GM21723 (cell line): ENCODE measurements at regions not wholly inside any gene's neighbourhood (a gene's known extent, or its start where the extent isn't known, plus 50 kb on each side); places are given as distances from the start of the nearest gene placed in this dataset.
"Not testable (repeated sequence)": the region's sequence is repeated elsewhere in the genome, so short reads cannot be mapped to it uniquely, and the experiment has no call there.

ENCODE experiments used
- ATAC-seq: cut with Tn5 transposase; IDR thresholded peaks from one replicate; pipeline ENCODE4 v1.9.1; 2021; ENCODE audit warnings: mild to moderate bottlenecking, moderate library complexity; ENCODE audit not compliant: unreplicated experiment

DNA sequence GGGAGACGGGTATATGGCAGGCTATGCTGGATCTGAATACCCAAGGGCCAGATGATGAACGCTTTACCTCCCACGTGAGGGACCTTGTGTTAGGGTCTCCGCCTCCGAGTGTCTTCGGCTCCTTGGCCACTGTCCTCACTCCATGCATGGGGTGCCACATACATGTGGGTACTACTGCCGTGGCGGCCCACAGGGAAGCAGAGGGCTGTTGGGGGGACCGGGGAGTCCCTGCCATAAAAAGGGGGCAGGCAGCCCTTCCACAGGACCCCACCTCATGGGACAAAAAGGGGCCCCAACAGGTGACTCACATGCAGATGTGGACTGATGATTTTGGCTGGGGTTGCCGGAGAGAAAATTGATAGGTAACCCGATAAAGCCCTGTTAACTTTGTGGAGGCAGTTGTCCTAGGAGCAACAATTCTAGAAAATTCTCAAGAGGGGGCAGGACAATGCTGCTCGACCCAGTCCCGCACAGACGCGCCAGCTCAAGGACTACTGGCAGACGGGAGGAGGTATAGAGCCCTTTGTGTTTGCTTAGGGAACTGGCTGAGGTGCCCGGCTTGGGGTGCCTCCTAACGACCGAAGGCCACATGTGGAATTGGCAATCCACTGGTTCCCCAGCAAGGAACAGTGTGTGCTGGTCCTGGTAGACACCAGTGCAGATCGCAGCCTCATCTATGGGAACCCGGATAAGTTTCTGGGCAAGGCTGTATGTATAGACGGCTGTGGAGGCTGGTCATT, 695.7 kb upstream of the AGA start:
- no peak for ATAC-seq

DNA sequence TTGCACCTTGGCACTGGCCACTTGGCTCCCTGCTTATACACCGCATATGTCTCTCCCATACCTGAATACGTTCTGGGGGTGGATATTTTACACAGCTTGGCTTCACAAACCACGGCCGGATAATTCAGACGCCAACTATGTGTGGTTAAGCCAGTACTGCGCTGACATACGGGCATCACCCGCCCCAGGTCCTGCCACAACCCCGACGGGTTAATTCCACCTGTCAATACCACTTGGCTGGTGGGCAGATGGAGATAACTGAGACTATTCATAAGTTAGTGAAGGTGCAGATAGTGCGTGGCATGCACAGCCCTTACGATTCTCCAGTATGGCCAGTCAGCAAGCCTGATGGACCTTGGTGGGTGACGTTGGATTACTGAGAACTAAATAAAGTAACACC, 696.3 kb upstream of the AGA start:
- ATAC-seq: no peak

DNA sequence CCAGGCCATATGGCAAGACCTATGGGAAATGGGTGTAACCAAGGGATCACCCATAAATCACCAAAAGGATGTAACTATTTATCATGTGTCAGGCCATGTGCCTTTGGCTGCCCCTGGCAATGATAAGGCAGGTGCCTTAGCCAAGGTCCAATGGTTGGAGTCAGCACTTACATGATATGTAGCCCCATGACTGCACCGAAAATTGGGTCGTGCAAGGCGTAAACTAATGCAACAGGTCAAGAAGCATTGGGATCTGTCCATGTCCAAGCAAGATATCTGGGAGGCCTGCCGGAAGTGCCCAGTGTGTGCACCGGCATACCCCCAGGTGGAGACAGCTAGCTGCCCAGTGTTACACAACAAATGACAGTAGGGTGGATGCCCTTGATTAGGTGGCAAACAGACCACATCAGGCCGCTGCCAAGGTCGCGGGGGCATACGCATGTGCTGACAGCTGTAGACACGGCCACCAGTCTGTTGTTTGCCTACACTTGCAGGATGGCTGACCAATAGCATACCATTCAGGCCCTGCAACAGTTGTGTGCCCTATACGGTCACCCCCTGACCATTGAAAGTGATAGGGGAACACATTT, 698.2 kb upstream of the AGA start:
- no peak for ATAC-seq

DNA sequence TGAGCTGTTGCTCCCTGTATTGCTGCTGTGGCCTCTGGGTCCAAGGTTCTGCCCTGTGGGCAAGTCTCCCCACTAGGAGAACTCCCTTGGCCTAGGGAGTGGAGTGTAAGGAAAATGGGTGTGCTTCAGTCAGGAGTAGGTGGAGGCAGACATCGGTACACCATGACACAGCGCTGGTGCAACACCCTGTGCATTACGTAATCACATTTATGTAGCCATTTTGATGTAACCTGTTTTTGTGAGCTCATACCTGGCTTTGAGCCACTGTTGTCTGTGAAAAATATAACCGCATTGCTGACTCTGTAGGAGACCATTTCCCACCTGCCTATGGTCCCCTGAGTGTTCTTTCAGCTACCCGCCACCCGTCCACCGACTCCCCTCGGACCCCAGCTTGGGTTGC, 700.5 kb upstream of the AGA start:
- no peak for ATAC-seq

DNA sequence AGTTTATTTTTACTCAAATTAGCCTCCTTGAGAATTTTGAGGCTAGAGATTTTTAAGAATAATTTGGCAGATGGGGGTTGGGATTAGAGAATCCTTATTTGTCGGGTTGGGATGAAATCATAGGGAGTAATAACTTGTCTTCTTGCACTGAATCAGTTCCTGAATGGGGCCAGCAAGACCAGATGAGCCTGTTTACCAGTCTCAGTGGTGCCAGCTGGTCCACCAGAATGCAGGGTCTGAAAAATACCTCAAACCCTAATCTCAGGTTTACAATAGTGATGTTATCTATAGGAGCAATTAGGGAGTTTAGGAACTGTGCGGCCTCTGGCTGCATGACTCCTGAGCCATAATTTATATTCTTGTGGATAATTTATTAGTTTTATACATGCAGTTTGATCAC, 705.9 kb upstream of the AGA start:
- no peak for ATAC-seq

DNA sequence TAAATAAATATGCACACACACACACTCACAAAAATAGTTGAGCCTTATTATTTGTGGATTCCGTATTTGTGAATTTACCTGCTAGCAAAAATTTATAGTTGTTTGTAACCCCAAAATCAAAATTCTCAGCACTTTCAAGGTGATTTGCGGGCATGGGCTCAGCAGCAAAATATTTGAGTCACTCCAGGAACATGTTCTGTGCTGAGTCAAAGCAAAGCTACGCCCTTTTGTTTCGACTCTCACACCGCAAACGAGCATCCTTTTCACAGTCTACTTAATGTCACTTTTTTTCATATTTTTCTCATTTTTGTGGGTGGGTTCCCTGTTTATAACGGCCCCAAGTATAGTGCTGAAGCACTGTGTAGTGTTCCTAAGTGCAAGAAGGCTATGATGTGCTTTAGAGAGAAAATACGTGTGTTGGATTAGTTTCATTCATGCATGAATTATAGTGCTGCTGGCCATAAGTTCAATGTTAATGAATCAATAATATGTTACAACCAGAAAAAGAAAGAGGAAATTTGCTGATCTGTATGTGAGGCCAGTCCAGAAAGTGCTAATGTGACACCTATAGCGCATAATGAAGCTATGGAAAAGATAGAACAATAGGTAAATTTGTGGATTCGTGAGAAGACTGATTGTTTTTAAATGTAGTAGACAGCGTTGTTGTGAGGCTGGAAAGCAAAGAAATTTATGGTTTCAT, 723.2 kb upstream of the AGA start:
- no peak for ATAC-seq

DNA sequence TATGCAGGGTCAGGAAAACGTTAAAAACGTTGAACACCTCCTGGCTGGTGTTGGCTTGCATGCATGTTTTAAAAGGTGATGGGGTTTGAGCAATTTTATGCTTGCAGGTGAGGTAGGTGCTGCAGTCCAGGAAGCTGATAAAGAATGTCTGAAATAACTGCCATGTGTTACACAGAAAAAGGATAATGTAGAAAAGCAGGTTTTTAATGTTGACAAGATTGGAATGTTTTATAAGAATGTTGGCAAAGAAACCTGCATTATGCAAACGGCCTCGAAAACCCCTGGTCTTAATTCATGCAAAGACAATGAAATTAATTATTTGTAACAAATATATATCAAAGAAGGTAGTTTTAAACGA, 723.7 kb upstream of the AGA start:
- no peak for ATAC-seq

DNA sequence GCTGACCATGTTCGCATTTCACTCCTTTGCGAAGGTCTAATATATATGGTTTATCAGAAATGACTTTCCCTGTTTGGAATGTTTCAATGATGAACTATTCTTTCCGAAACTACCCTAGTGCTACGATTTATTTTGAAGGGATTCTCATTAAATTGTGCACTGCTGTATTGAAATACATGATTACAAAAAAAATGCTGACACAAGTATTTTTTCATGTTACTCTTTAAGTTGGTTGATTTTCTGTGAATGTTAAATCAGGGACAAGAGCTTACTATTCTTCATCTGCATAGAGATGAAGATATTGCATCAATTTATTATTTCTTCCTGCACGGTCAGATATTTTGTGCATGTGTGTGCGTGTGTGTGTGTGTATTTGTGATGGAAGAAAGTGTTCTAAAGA, 731.5 kb upstream of the AGA start:
- no peak for ATAC-seq

DNA sequence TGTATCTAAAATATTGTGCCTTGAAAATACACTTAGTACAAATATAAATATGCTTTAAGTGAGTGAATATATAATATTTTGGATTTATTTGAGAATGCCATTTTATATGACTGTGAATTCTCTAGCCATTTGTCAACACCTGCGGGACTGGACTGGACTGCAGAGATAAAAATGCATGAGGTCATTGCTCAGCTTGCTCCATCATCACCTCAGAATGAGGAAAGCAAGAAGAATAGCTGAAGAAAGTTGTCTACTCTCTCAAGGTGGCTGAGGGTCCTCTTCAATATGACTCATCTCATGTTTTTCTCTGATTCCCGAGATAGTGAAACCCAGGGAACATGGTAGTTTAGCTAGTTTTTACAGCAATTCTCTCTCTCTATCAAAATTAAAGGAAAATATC, 732.5 kb upstream of the AGA start:
- ATAC-seq: no peak

DNA sequence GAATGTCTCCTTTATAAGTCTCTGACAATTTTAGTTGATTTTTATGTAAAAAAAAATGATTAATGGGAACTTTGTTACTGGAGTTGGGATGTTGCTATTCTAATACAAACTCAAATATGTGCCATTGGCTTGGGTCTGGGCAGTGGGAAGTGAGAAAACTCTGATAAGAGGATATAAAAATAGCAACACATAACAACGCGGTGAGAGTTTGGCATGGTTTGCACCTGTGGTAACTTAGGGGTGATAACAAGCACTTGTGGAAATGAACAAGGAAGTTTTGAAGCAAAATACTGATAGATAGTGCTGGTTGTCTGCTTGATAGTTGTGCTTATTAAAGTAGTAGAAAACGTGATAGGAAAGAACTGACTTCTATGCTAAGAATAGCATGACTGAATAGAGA, 743.3 kb upstream of the AGA start:
- no peak for ATAC-seq

DNA sequence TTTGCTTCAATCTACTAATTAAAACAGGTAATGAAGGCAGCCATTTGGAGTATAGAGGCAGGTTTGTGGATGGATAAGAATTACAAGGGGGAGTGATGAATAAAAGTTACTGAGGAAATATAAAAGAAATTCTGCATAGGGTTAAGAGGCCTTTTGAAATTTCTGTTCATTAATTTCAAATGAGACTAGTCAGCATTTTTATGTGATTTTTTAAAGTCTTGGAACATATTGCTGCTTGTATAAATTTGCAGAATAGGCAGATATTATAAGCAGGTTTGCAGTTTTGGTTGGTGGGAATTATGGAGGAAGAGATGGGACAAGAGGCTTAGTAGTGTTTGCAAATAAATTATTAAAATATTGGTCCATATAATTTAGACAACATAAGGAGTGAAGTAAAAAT, 750.4 kb upstream of the AGA start:
- no peak for ATAC-seq

DNA sequence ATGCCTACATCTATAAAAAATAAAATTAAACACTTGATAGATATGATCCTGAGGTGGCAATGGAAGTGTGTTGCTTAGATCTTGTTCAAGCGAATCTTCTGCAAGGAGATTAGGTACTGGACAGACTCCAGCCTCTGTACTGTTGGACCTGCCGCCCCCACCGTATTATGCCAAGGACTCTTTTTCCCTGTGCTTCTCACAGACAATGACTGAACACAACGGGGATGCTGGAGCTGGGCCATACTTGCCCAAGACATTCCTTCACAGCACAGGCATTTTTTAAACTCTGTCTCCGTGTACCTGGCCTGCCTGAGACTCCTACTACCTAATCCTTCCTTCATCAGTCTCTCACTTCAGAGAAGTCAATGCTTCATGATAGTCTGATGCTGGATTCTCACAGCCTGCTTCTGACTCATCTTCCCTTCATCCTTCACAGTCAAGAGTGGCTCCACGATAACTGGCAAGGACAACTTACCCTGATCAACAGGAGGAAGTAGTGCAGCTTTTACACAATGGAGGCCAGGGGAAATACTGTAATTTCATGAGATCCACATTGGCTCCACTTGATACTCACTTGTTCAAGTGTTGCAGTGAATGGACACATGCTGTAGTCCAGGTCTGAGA, 754.6 kb upstream of the AGA start:
- no peak for ATAC-seq

DNA sequence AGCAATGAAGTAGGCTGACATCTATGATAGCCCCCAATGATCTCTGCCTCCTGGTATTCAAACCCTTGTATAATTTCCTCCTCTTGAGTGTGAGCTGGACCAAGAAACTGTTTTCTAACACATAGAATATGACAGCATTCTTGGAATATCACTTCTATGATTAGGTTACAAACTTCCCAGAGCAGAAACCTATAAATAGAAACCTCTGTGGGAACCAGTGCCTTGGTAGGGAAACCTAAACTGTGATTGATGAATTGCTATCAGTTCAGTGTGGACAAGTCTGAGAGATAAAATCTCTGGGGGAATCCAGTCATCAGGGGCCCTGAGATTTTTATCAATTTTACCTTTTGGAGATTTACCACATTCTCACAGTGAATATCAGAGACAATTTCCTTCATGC, 756.5 kb upstream of the AGA start:
- no peak for ATAC-seq

DNA sequence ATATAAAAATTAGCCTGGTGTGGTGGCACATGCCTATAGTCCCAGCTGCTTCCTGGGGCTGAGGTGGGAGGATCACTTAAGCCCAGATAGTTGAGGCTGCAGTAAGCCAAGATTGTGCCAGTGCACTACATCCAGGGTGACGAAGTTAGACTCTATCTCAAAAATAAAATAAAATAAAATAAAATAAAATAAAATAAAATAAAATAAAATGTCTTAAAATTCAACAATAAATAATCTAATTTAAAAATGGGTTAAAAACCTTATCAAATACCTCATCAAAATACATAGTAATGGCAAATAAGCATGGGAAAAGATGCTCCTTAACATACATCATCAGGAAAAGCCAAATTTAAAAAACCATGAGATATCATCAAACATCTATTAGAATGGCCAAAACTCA, 760.2 kb upstream of the AGA start:
- no peak for ATAC-seq

DNA sequence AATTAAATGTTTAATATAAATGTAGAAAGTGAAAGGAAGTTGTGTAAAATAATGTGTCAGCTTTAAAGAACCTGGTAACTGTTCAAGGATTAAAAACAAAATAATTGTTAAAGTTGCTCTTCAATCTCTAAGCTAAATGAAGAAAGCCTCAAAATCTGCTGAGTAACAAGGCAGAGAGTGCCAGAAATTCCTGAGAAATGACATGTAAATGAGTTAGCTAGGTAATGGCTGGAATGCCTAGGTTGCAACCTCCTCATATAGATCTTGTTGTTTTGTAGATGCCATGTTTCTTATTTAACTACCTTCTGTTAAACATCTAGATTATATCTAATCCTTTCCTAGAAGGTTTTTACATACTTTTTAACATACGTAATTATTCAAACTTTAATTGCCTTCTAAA, 763.6 kb upstream of the AGA start:
- ATAC-seq: no peak

DNA sequence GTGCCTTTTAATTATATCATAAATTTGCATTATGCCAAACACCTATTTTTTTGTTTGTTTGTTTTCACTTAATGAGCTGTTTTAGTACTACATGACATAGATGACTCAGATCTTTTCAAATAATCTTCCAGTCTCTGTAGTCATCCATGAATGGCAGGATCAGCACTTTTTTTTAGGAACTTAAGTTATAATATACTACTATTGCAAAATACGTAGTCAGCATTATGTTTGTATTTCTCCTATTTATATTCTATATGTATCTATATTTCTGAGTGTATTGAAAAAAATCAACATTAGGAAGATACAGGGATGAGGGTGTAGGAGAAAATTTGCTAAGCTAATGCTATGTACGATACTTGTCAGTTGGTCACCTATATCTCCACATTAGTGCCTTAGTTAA, 773.1 kb upstream of the AGA start:
- no peak for ATAC-seq

DNA sequence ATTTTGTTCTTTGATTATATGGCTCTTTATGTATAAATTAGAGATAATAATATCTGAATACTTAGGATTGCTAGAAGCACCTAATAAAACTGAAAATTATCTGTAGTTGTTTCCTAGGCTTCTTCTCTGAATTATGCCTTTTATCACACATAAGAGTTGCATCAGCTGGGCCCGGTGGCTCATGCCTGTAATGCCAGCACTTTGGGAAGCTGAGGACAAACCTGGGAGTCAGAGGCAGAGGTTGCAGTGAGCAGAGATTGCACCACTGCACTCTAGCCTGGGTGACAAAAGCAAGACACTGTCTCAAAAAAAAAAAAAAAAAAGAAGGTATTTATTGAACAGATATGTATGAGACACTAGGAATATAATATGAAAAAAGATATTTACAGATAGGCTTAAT, 773.5 kb upstream of the AGA start:
- no peak for ATAC-seq

DNA sequence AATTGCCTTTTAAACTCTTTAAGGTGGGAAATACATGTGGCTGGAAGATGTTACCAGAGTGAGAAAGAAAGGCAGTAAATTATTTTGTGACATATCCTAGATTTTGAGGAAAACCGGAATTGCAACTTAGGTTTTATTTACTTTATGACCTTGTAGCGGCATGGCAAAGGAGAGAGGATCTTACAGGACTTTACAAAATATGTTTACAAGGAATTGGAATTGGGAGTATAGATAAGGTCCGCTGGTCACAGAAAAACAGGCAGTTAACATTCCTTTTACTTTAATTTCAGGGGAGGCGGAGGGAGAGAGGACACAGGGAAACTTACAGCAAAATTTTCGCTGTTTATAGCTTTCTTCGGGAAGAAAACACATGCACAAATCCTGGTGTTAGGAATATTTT, 784.2 kb upstream of the AGA start:
- ATAC-seq: not testable (repeated sequence)

DNA sequence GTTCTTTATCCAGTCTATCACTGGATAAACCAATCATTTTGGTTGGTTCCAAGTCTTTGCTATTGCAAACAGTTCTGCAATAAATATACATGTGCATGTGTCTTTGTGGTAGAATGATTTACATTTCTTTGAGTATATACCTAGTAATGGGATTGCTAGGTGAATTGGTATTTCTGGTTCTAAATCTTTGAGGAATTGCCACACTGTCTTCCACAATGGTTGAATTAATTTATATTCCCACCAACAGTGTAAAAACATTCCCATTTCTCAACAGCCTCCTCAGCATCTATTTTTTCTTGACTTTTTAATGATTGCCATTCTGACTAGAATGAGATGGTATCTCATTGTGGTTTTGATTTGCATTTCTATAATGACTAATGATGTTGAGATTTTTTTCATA, 791.7 kb upstream of the AGA start:
- ATAC-seq: no peak

DNA sequence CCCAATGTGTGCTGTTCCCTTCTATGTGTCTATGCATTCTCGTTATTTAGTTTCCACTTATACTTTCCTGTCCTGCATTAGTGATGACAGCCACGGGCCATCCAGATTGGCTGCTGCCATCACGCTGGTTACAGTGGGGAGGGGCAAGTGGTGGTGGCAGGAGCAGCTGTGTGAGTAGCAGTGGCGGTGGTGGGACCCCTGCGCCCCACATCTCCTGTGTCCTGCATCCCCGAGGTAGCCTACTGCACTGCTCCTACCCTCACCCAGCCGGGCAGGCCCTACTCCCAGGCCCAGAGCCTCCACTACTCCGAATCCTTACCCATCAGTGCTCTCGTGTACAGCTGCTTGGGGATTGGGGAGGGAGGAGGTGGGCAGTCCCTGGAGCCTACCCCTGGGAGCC, 798.7 kb upstream of the AGA start:
- ATAC-seq: no peak

DNA sequence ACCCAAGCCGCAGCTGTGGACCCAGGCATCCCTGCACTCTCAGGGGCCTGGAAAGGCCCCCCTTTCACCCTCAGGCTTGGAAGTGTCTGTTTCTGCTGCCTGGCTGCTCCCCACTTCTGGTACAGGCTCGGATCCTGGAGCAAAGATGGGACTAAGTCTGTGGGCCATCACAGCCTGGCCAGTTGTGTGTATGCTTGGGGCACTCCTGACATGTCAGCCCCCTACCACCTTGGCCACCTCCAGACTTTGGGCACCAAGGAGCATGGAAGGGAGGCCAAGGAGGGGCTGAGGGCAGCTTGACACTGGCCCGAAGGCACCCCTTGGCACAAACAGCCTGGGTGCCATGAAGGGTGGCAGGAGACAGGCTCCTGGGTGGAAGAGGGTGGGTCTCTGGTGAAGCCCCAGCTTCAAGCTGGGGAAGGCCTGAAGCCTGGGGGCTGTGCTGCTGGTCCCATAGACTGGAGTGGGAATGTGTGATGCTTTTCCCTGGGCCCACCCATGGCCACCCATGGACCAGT, 799.4 kb upstream of the AGA start:
- no peak for ATAC-seq

DNA sequence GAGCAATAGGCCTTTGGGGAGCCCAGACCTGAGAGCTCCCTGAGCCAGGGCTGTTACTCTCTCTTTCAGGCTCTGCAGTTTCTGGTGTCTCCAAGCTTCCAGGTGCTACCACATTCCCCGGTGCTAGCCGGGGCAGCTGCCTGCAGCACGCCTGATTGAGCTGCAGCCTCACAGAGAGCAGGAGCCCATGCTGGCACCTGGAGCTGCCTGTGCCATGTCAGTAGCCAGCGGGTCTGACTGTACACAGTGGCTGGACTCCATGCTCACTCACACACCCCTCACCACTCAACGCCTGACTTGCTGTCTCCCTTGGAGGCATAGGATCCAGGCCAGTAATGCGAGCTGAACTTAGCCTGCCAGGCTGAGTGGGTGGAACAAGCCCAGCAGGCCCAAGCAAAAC, 800.4 kb upstream of the AGA start:
- no peak for ATAC-seq
